BLaER1 treated with 17β-estradiol and CSF1 and Interleukin-3, amounts not matched to agents 10 nM and 100 nM (cell line): ENCODE measurements at regions not wholly inside any gene's neighbourhood (a gene's known extent, or its start where the extent isn't known, plus 50 kb on each side); places are given as distances from the start of the nearest gene placed in this dataset.
A peak's percentile ranks its signal among the peaks of the same experiment; 100 is the strongest.

Experiments
- H3K27ac ChIP-seq, 11 experiments: shearing (Covaris generic); formaldehyde crosslinking; 2 replicates each; pipeline ENCODE4 v1.8.1; 2022
- H3K27me3 ChIP-seq, 11 experiments: shearing (Covaris generic); formaldehyde crosslinking; 2 replicates each; pipeline ENCODE4 v1.8.1; 2022
- H3K36me3 ChIP-seq, 11 experiments: shearing (Covaris generic); formaldehyde crosslinking; 2 replicates each; pipeline ENCODE4 v1.8.1; 2022
- H3K4me1 ChIP-seq, 10 experiments: shearing (Covaris generic); formaldehyde crosslinking; 2 replicates each; pipeline ENCODE4 v1.8.1; 2022
- H3K4me2 ChIP-seq, 11 experiments: shearing (Covaris generic); formaldehyde crosslinking; 2 replicates each; pipeline ENCODE4 v1.8.1; 2022
- H3K4me3 ChIP-seq, 10 experiments: shearing (Covaris generic); formaldehyde crosslinking; 2 replicates each; pipeline ENCODE4 v1.8.1; 2022
- H3K9ac ChIP-seq, 11 experiments: shearing (Covaris generic); formaldehyde crosslinking; 2 replicates each; pipeline ENCODE4 v1.8.1; 2022
- H3K9me3 ChIP-seq, 11 experiments: shearing (Covaris generic); formaldehyde crosslinking; replicated peaks in 1 of 11; 2 replicates each; pipeline ENCODE4 v1.8.1; 2022
- H4K20me1 ChIP-seq, 11 experiments: shearing (Covaris generic); formaldehyde crosslinking; 2 replicates each; pipeline ENCODE4 v1.8.1; 2022
- Cebpa-rat ChIP-seq, 11 experiments: shearing (Covaris generic); IDR thresholded peaks; 2 replicates each; pipeline ENCODE4 v1.8.1; 2022

DNA sequence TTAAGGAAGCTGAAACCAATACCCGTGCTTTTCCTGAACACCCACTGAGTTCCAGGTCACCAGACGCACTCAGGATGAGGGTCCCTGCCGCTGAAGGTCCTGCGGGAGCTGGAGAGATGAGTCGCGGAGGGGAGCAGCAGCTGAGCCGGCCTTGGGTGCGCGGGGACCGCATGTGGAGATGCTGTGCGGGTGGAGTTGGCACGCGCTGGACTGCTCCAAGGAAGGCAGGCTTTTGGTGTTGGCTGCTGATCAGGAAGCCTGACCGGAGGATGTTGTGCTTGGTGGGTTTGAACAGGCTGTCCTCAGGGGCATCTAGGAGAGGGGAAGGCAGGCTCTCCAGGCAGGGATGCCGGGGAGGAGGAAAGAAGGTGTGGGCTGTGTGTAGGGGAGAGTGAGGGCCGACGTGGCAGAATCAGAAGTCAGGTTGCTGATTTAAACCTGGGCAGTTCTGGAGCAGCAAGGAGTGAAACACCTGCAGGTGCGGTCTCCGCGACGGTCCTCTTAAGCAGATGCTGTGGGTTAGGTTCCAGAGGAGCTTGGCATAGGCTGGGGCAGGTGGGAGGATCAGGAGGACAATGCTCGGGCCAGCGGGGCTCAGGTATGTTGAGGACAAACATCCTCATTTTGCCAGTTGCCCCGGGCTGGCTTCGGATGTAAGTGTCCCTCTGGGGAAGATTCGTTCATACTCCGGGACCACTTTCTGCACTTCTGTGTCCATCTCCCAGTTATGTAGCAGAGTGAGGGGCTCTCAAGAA, 197.5 kb upstream of the B3GAT1 start:
- H3K4me1 ChIP-seq = no peaks in the 10 kb centered on the region
- no peak overlapping the region for H3K4me3 ChIP-seq
- H3K9me3 ChIP-seq = peaks cover 0 to 11% (median 7%) of the 10 kb centered on the region in 11 experiments; a peak in 10 of 22 replicates
- no peaks in the 10 kb centered on the region; a peak in 1 of 22 replicates for H3K27me3 ChIP-seq
- no peak overlapping the region for H3K27ac ChIP-seq
- no peaks in the 10 kb centered on the region for H3K36me3 ChIP-seq
- no peak for TF ChIP-seq Cebpa-rat (IDR thresholded peaks at IDR 0.05)
- H3K9ac ChIP-seq = no peak overlapping the region
- peaks cover 0 to 12% (median 0%) of the 10 kb centered on the region in 11 experiments; a peak in 2 of 22 replicates for H4K20me1 ChIP-seq
- no peak overlapping the region for H3K4me2 ChIP-seq

DNA sequence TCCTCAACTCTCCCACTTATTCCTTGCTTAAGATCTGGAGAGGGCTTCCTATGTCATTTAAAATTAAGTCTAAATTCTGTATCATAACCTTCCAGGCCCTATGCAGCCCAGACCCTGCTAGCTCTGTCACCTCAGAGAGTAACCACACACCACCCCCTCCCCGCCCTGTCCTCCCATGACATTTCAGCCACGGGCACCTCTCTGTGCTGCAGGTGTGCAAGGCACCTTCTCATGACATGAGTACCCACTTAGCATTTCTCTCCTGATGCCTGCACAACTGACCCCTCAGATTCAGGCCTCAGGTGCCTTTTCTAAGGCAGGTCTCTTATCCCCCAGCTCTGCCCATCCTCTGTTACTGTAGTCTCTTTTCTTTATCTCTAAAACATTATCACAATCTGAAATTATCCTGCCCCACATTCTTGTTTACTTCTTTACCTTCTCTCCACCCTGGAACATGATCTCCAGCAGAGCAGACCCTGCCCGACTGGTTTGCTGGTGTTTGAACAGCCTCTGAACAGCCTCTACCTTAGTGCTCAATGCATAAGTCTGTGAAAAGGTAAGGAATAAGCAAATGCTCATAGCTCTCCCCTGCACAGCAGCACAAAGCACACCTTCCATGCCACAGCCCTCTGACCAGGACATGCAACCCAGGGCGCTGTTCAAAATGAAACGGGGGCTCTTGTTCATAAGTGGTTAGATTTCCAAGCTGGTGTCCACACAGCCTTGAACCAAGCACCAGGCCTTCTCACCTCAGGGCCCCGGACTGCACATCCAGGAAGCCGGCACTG, 196.1 kb upstream of the B3GAT1 start:
- H3K4me3 ChIP-seq = no peak overlapping the region
- TF ChIP-seq Cebpa-rat (IDR thresholded peaks at IDR 0.05) = no peak
- H3K4me2 ChIP-seq = no peak overlapping the region
- H3K27me3 ChIP-seq = no peaks in the 10 kb centered on the region; a peak in 1 of 22 replicates
- H4K20me1 ChIP-seq = peaks cover 0 to 12% (median 0%) of the 10 kb centered on the region in 11 experiments; a peak in 2 of 22 replicates
- H3K4me1 ChIP-seq = no peaks in the 10 kb centered on the region
- no peak overlapping the region for H3K27ac ChIP-seq
- H3K36me3 ChIP-seq = no peaks in the 10 kb centered on the region
- peaks cover 0 to 13% (median 8%) of the 10 kb centered on the region in 11 experiments; a peak in 10 of 22 replicates for H3K9me3 ChIP-seq
- H3K9ac ChIP-seq = no peak overlapping the region

GRCh38 chr11:134606251-134606650, 194.2 kb upstream of the B3GAT1 start:
- H3K9ac ChIP-seq = no peak overlapping the region
- H3K4me1 ChIP-seq = no peaks in the 10 kb centered on the region
- no peak overlapping the region for H3K4me3 ChIP-seq
- no peak for TF ChIP-seq Cebpa-rat (IDR thresholded peaks at IDR 0.05)
- peaks cover 0 to 13% (median 8%) of the 10 kb centered on the region in 11 experiments; a peak in 10 of 22 replicates for H3K9me3 ChIP-seq
- no peaks in the 10 kb centered on the region; a peak in 1 of 22 replicates for H3K27me3 ChIP-seq
- no peaks in the 10 kb centered on the region for H3K36me3 ChIP-seq
- H3K27ac ChIP-seq = no peak overlapping the region
- peaks cover 0 to 12% (median 0%) of the 10 kb centered on the region in 11 experiments; a peak in 2 of 22 replicates for H4K20me1 ChIP-seq
- H3K4me2 ChIP-seq = no peak overlapping the region

DNA sequence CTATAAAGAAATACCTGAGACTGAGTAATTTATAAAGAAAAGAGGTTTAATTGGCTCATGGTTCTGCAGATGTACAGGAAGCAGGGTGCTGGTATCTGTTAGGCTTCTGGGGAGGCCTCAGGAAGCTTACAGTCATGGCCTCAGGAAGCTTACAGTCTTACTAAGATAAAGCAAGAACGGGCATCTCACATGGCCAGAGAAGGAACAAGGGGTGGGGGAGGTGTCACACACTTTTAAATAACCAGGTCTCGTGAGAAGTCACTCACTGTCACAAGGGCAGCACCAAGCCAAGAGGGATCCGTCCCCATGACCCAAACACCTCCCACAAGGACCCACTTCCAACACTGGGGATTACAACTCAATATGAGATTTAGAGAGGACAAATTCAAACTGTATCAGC, 192.8 kb upstream of the B3GAT1 start:
- Histone ChIP-seq H3K27ac (no peak overlapping the region), H3K27me3 (no peaks in the 10 kb centered on the region)
- no peak for TF ChIP-seq Cebpa-rat (IDR thresholded peaks at IDR 0.05)

DNA sequence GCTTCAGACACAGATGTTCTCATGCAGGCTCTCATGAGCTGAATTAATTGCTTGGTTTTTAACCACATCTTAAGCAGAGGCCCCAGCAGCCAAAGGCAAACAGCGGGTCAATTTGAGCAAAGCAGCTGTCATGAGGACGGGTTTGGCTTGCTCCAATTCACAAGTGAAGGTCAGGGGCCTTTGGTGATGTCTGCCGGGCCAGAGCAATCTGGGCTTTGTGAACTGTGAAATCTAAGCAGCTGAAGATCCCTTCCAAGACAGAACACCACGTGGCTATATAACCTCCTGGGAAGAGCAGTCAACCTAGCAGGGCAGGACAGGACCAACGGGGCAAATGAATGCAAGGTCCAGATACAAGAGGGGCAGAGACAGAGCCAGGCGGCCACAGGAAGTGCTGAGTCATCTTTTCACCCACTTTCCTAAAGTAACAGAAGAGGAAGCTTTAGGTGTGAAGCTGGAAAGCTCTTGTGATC, 187.3 kb upstream of the B3GAT1 start:
- 0 out of 22 replicates have a peak, but pooled peaks cover 0 to under 1% (median 0%) of the 10 kb centered on the region in 11 experiments for H3K9me3 ChIP-seq
- H4K20me1 ChIP-seq = no peaks in the 10 kb centered on the region
- H3K4me2 ChIP-seq = peak overlapping the region; percentile 39 to 69 (median 55); a peak in 19 of 22 replicates
- no peaks in the 10 kb centered on the region; a peak in 2 of 22 replicates for H3K27me3 ChIP-seq
- H3K4me1 ChIP-seq = peaks cover 6 to 16% (median 11%) of the 10 kb centered on the region in 10 experiments; a peak in 18 of 20 replicates
- H3K36me3 ChIP-seq = no peaks in the 10 kb centered on the region
- TF ChIP-seq Cebpa-rat (IDR thresholded peaks at IDR 0.05) = no peak
- H3K4me3 ChIP-seq = no peak overlapping the region
- no peak overlapping the region for H3K27ac ChIP-seq
- no peak overlapping the region for H3K9ac ChIP-seq

More for the DNA sequence above, 192.8 kb upstream of the B3GAT1 start:
- Histone ChIP-seq H3K4me1 (peaks cover 0 to 3% (median 1%) of the 10 kb centered on the region in 10 experiments; a peak in 9 of 20 replicates), H3K9ac (no peak overlapping the region), H3K4me3 (no peak overlapping the region), H3K36me3 (no peaks in the 10 kb centered on the region), H4K20me1 (peaks cover 0 to 2% (median 0%) of the 10 kb centered on the region in 11 experiments; a peak in 2 of 22 replicates), H3K9me3 (peaks cover 0 to 13% (median 8%) of the 10 kb centered on the region in 11 experiments; a peak in 10 of 22 replicates), H3K4me2 (no peak overlapping the region)

- no peak overlapping the region for H3K9ac ChIP-seq
- peak overlapping the region in 3 of 11 experiments; percentile 1 to 56 (median 55); a peak in 3 of 22 replicates for H3K4me2 ChIP-seq
- no peaks in the 10 kb centered on the region for H3K36me3 ChIP-seq
- TF ChIP-seq Cebpa-rat (IDR thresholded peaks at IDR 0.05) = no peak
- H3K4me1 ChIP-seq = peaks cover 6 to 16% (median 11%) of the 10 kb centered on the region in 10 experiments; a peak in 18 of 20 replicates
- no peaks in the 10 kb centered on the region for H3K9me3 ChIP-seq
- H3K27ac ChIP-seq = no peak overlapping the region
- H3K27me3 ChIP-seq = no peaks in the 10 kb centered on the region; a peak in 2 of 22 replicates
- no peak overlapping the region for H3K4me3 ChIP-seq
- no peaks in the 10 kb centered on the region for H4K20me1 ChIP-seq
Measured at GRCh38 chr11:134598368-134598767, 186.3 kb upstream of the B3GAT1 start.

DNA sequence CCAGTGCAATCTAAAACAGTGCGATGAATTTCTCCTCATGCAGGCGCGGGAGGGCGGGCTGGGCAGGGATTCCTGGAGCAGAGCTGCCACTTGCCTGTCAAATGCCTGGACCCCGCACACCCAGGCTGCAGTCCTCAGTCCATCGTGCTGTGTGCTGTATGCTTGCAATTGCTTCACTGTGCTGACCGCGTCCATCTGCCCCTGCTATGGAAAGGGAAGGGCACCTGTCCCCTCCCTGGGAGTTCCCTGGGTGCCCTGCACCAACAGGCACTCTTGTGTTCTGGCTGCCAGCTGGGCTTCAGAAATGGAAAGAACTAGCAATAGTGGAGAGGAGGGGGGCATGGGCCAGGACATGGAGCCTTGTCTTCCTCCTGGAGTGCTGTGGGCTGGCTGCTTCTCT, 185.4 kb upstream of the B3GAT1 start:
- H3K27ac ChIP-seq = no peak overlapping the region
- H3K4me3 ChIP-seq = no peak overlapping the region
- no peak for TF ChIP-seq Cebpa-rat (IDR thresholded peaks at IDR 0.05)
- H3K9ac ChIP-seq = no peak overlapping the region
- H3K4me1 ChIP-seq = peaks cover 6 to 16% (median 11%) of the 10 kb centered on the region in 10 experiments; a peak in 18 of 20 replicates
- H3K9me3 ChIP-seq = 0 out of 22 replicates have a peak, but pooled peaks cover 0 to 3% (median 0%) of the 10 kb centered on the region in 11 experiments
- no peaks in the 10 kb centered on the region for H3K36me3 ChIP-seq
- H3K27me3 ChIP-seq = no peaks in the 10 kb centered on the region; a peak in 2 of 22 replicates
- no peaks in the 10 kb centered on the region for H4K20me1 ChIP-seq
- no peak overlapping the region for H3K4me2 ChIP-seq

DNA sequence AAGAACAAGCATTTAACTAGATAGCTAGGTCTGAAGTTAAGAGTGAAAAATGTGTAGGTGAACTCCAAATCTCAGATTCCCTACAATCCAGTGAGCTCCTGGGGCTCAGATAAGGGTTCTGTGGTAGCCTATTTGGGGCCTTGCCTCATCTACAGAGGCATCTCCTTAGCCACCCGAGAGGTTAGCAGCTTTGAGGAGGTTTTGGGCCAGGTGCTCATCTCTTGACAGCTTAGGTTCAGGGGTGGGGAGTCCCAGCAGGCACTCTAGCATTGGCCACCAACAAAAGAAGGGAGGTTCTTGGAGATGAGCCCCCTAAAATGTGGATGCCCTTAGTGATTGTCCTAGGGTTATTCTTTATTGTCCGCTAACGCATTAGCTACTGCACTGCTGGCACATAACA, 184.4 kb upstream of the B3GAT1 start:
- no peaks in the 10 kb centered on the region for H3K36me3 ChIP-seq
- peaks cover 7 to 16% (median 11%) of the 10 kb centered on the region in 10 experiments for H3K4me1 ChIP-seq
- no peak overlapping the region for H3K27ac ChIP-seq
- H3K4me3 ChIP-seq = no peak overlapping the region
- no peaks in the 10 kb centered on the region; a peak in 2 of 22 replicates for H3K27me3 ChIP-seq
- no peak overlapping the region for H3K4me2 ChIP-seq
- 0 out of 22 replicates have a peak, but pooled peaks cover 0 to 4% (median 0%) of the 10 kb centered on the region in 11 experiments for H3K9me3 ChIP-seq
- no peak for TF ChIP-seq Cebpa-rat (IDR thresholded peaks at IDR 0.05)
- H3K9ac ChIP-seq = no peak overlapping the region
- no peaks in the 10 kb centered on the region for H4K20me1 ChIP-seq
